GM19397 (cell line): ENCODE measurements at regions not wholly inside any gene's neighbourhood (a gene's known extent, or its start where the extent isn't known, plus 50 kb on each side); places are given as distances from the start of the nearest gene placed in this dataset.
"Not testable (repeated sequence)": the region's sequence is repeated elsewhere in the genome, so short reads cannot be mapped to it uniquely, and the experiment has no call there.

Experiments used
- ATAC-seq: cut with Tn5 transposase; IDR thresholded peaks from one replicate; pipeline ENCODE4 v1.9.1; 2021; ENCODE audit warnings: mild to moderate bottlenecking, moderate library complexity; ENCODE audit not compliant: unreplicated experiment

- ATAC-seq = no peak
These were observed 54.3 kb upstream of the LRCH1 start for GRCh38 chr13:46498650-46499049.

DNA sequence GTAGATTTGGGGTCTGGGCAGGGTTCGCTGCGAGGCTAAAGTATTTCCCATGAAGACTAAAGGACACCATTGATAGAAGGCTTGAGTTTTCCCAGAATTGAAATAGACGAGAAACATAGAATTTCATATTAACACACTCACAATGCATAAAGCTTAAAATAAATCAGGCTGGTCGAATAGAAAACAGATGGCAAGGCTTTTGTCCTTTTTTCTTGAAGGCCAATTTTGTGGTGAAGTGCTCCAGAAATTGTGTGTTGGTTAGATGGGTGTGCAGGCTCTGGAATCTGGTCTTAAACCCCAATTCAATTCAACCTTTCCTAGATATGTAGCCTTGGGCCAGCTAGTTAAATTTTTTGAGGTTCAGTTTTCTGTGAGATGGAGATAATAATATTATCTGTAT, 56.9 kb upstream of the LRCH1 start:
- no peak for ATAC-seq

DNA sequence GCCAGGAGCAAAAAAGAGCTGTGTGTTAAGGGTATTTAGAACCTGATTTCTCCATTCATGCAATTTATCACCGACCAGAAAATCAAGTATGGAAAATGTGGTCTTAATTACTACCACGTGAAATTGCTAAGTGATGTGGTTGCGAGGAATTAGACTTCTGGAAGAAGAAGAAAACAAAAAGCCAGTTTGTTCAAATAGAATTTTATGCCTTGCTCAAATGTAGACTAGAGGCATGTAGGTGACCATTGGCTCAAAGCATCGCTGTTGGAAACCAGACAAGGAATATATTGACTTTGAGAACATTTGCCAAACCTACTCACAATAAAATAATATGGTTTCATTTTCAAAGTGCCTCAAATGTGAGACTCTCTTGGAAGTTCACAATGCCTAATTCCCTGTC, 57.3 kb upstream of the LRCH1 start:
- ATAC-seq = no peak

GRCh38 chr13:46495066-46495465, 57.9 kb upstream of the LRCH1 start:
- ATAC-seq = no peak

GRCh38 chr13:46492946-46493345, 60.0 kb upstream of the LRCH1 start:
- no peak for ATAC-seq

GRCh38 chr13:46491641-46492040, 61.3 kb upstream of the LRCH1 start:
- ATAC-seq = no peak

GRCh38 chr13:46490713-46491112, 62.3 kb upstream of the LRCH1 start:
- not testable (repeated sequence) for ATAC-seq

- ATAC-seq = no peak
These were observed 62.8 kb upstream of the LRCH1 start for GRCh38 chr13:46490129-46490528.

GRCh38 chr13:46489586-46490023, 63.4 kb upstream of the LRCH1 start:
- no peak for ATAC-seq

GRCh38 chr13:46487748-46488147, 65.2 kb upstream of the LRCH1 start:
- ATAC-seq = no peak

DNA sequence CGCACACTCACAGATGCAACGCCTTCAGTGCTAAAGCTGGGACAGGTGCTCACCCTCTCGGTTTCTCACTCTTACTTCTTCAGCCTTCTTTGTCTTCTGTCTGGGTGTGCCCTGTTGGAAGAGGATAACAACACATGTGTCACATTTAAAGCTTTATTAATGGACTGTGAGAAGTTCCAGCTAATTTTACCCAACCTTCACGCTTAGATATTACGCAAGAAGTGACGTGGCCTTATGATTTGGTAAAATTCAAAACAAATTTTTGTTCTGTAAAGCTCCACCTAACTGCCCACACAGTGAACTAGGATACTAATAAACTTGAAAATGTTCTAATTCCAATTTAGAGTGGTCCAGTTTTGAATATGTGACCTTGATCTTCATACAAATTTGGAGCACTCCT, 66.7 kb upstream of the LRCH1 start:
- ATAC-seq = no peak

DNA sequence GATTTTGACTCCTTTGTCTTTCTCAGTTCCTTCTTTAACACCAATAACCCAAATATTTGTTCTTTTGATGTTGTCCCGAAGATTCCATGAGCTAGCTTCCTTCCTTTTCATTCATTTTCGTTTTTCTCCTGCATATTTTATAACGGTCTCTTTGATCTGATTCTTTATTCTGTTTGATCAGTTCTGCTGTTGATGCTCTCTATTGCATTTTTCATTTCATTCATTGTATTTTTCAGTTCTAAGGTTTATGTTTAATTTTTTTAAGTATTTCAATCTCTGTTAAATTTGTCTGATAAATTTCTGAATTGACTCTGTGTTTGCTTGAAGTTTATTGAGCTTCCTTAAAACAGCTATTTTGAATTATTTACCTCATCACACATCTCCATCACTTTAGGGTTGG, 68.4 kb upstream of the LRCH1 start:
- ATAC-seq = no peak

DNA sequence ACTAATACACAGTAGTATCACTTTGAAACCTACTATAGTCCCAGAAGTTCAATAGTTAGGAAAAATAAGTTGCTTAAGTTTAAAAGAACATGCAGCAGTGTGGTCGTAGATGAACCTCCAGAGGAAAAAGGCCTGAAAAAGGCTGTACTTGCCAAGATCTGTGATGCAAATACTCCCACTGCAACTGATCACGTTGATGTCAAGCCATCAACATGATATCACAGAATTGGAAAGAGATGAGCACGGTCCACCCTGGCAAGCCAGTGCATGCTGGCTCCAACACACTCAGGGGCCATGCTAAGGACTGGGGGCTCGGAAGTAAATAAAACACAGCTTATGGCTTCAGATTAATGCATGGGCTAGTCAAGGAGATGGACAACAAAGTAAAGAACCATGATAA, 71.8 kb upstream of the LRCH1 start:
- ATAC-seq = no peak

- ATAC-seq = no peak
These were observed 72.8 kb upstream of the LRCH1 start for GRCh38 chr13:46480131-46480530.

DNA sequence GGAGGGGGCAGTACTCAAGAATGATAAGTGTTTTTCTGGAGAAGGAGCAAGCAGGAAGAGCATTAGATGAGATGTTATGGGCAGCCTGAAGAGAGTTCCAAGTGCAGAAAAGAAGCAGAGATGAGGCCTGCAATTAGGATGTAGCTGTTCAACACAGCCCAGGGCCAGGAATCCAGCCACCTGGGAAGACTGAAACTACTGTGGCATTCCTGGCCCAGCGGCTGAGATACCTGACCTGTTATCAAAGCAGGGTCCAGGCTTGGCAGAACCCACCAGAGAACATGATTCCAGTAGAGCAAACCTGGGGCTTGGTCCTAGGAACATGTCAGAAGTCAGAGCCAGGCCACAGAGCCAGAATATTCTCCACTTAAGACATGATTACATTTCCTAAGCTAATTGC, 73.3 kb upstream of the LRCH1 start:
- ATAC-seq = no peak

GRCh38 chr13:46479283-46479682, 73.7 kb upstream of the LRCH1 start:
- no peak for ATAC-seq

DNA sequence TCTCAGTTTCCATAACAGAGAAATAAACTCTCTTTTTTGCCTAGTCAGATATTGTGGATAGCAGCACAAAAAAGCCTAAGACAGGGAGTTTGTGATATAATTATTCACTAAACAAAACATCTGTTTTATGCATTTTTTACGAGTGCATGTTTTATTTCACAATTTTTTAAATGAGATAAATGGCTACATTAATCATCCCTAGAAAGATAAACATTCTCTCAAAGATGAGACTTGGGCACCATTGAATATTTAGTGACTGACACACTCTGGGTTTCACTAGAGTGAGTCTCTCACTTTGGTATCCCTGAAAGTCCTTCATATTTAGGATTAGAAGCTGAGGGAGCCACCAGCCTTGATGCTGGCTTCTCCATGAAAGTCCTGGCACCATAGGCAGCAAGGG, 74.3 kb upstream of the LRCH1 start:
- no peak for ATAC-seq

- ATAC-seq = no peak
These were observed 76.8 kb upstream of the LRCH1 start for GRCh38 chr13:46476174-46476573.

DNA sequence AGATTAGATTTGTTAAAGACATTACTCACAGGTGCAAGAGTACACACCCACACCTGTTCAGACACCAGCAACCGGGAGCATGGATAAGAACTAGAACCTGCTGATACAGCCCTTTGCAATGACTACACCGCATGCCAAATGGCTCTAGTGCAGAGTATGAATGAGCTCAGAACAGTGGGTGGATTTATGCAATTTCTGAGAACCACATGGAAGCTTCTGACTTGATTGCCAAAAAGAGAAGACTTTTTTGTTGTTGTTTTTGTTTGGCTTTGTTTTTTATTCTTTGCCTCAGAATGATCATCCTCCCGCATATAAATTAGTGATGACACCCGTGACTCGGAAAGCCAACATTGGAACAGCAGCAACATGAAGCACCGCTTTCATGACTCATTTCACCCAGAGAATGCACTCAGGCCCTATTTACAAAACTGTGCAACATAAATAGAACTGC, 77.4 kb upstream of the LRCH1 start:
- ATAC-seq = no peak

- no peak for ATAC-seq
These were observed 79.2 kb upstream of the LRCH1 start for GRCh38 chr13:46473806-46474205.

DNA sequence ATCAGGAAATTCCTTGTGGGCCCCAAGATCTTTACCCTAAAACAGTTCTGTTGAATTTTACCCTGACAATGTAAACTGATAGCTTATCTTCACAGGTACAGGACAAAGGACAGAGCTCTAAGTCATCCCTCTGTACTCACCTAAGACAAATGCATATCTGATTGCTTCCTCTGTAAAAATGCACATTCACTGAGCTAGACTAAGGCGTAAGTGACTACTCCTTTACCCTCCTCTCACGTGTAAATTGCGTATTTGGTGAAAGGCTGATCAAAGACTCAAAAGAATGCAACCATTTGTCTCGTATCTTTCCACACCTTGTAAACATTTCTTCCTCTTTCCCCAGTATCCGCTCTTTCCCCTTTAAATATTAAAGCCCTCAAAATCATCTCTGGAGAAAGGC, 80.6 kb upstream of the LRCH1 start:
- ATAC-seq = no peak

- not testable (repeated sequence) for ATAC-seq
These were observed 82.6 kb upstream of the RUBCNL start for GRCh38 chr13:46469699-46470098.

- ATAC-seq = no peak
These were observed 81.8 kb upstream of the RUBCNL start for GRCh38 chr13:46468570-46469463.
